Osteoblast (primary cell): ENCODE measurements at regions not wholly inside any gene's neighbourhood (a gene's known extent, or its start where the extent isn't known, plus 50 kb on each side); places are given as distances from the start of the nearest gene placed in this dataset.

Source experiments
- DNase-seq: peaks from one replicate; pipeline ENCODE4 v3.0.0; 2011; ENCODE audit warnings: low spot score, mixed read lengths; ENCODE audit not compliant: insufficient read length; ENCODE audit errors: missing footprints
- H2AFZ ChIP-seq: 2 replicates; pipeline ENCODE4 v1.6.0; 2011; ENCODE audit warnings: mild to moderate bottlenecking, low read length
- H3K27ac ChIP-seq: 2 replicates; pipeline ENCODE4 v1.5.1; 2011; ENCODE audit warnings: mild to moderate bottlenecking, low read depth, low read length, moderate library complexity
- H3K27me3 ChIP-seq: 2 replicates; pipeline ENCODE4 v1.6.0; 2012; ENCODE audit warnings: mild to moderate bottlenecking, control low read depth, inconsistent platforms, low read length, moderate library complexity; ENCODE audit not compliant: insufficient read depth
- H3K36me3 ChIP-seq: 2 replicates; pipeline ENCODE4 v1.5.1; 2011; ENCODE audit warnings: mild to moderate bottlenecking, low read length, control low read depth, moderate library complexity; ENCODE audit not compliant: insufficient read depth
- H3K4me1 ChIP-seq: 2 replicates; pipeline ENCODE4 v1.5.1; 2011; ENCODE audit warnings: mild to moderate bottlenecking, low read length, control low read depth, moderate library complexity; ENCODE audit not compliant: insufficient read depth
- H3K4me2 ChIP-seq: 2 replicates; pipeline ENCODE4 v1.6.0; 2011; ENCODE audit warnings: mild to moderate bottlenecking, low read length; ENCODE audit not compliant: insufficient read depth
- H3K4me3 ChIP-seq: fragments of 200-600 bp; sonication (generic); 3 replicates; pipeline ENCODE4 v1.5.1; 2012; ENCODE audit warnings: mild to moderate bottlenecking, low read length, inconsistent platforms; ENCODE audit not compliant: insufficient read depth
- H3K79me2 ChIP-seq: 2 replicates; pipeline ENCODE4 v1.6.0; 2012; ENCODE audit warnings: mild to moderate bottlenecking, low read length, control low read depth, inconsistent platforms; ENCODE audit not compliant: insufficient read depth
- H3K9me3 ChIP-seq: 2 replicates; pipeline ENCODE4 v1.5.1; 2011; ENCODE audit warnings: low read depth, low read length, control low read depth
- H4K20me1 ChIP-seq: 2 replicates; pipeline ENCODE4 v1.6.0; 2012; ENCODE audit warnings: mild to moderate bottlenecking, low read length, control low read depth; ENCODE audit not compliant: insufficient read depth
- CTCF ChIP-seq: IDR thresholded peaks from 2 replicates; pipeline ENCODE4 v1.5.1; 2011; ENCODE audit warnings: mild to moderate bottlenecking, low read depth, low read length, moderate library complexity; ENCODE audit errors: extremely low read depth

GRCh38 chr20:12014736-12015135 is 97.0 kb downstream of the BTBD3 start:
- Histone ChIP-seq H2AFZ (no peak overlapping the region), H3K4me3 (no peak overlapping the region), H3K4me2 (no peak overlapping the region), H3K27ac (no peak overlapping the region), H3K79me2 (no peaks in the 10 kb centered on the region), H4K20me1 (no peaks in the 10 kb centered on the region), H3K27me3 (no peaks in the 10 kb centered on the region), H3K36me3 (no peaks in the 10 kb centered on the region), H3K4me1 (no peaks in the 10 kb centered on the region), H3K9me3 (no peaks in the 10 kb centered on the region)
- no peak for DNase-seq
- no peak for TF ChIP-seq CTCF

- Histone ChIP-seq H4K20me1 (no peaks in the 10 kb centered on the region), H3K27ac (no peak overlapping the region), H3K4me3 (no peak overlapping the region), H3K27me3 (no peaks in the 10 kb centered on the region), H3K36me3 (no peaks in the 10 kb centered on the region), H3K4me1 (no peaks in the 10 kb centered on the region), H3K79me2 (no peaks in the 10 kb centered on the region), H3K9me3 (no peaks in the 10 kb centered on the region), H3K4me2 (no peak overlapping the region), H2AFZ (no peak overlapping the region)
- DNase-seq, result peak; percentile 3
- no peak for TF ChIP-seq CTCF
These were observed 98.6 kb downstream of the BTBD3 start for GRCh38 chr20:12016291-12016690.

- Histone ChIP-seq H3K4me3 (no peak overlapping the region), H2AFZ (no peak overlapping the region), H3K27me3 (no peaks in the 10 kb centered on the region), H3K4me1 (no peaks in the 10 kb centered on the region), H3K9me3 (no peaks in the 10 kb centered on the region), H4K20me1 (no peaks in the 10 kb centered on the region), H3K27ac (no peak overlapping the region), H3K36me3 (no peaks in the 10 kb centered on the region), H3K79me2 (no peaks in the 10 kb centered on the region), H3K4me2 (no peak overlapping the region)
- no peak for DNase-seq
- no peak for TF ChIP-seq CTCF
These were observed 102.0 kb downstream of the BTBD3 start for GRCh38 chr20:12019715-12020114.

GRCh38 chr20:12020846-12021245 is 103.2 kb downstream of the BTBD3 start:
- H3K27ac ChIP-seq, result no peak overlapping the region
- no peaks in the 10 kb centered on the region for H3K9me3 ChIP-seq
- no peak overlapping the region for H3K4me3 ChIP-seq
- no peaks in the 10 kb centered on the region for H4K20me1 ChIP-seq
- no peak for TF ChIP-seq CTCF
- H3K27me3 ChIP-seq, result no peaks in the 10 kb centered on the region
- no peaks in the 10 kb centered on the region for H3K79me2 ChIP-seq
- no peaks in the 10 kb centered on the region for H3K4me1 ChIP-seq
- no peaks in the 10 kb centered on the region for H3K36me3 ChIP-seq
- no peak overlapping the region for H2AFZ ChIP-seq
- no peak overlapping the region for H3K4me2 ChIP-seq
- no peak for DNase-seq
